BLaER1 treated with 17β-estradiol and CSF1 and Interleukin-3, amounts not matched to agents 10 nM and 100 nM (cell line): ENCODE measurements at regions not wholly inside any gene's neighbourhood (a gene's known extent, or its start where the extent isn't known, plus 50 kb on each side); places are given as distances from the start of the nearest gene placed in this dataset.

Experiments
- H3K27ac ChIP-seq, 11 experiments: shearing (Covaris generic); formaldehyde crosslinking; 2 replicates each; pipeline ENCODE4 v1.8.1; 2022
- H3K27me3 ChIP-seq, 11 experiments: shearing (Covaris generic); formaldehyde crosslinking; 2 replicates each; pipeline ENCODE4 v1.8.1; 2022
- H3K36me3 ChIP-seq, 11 experiments: shearing (Covaris generic); formaldehyde crosslinking; 2 replicates each; pipeline ENCODE4 v1.8.1; 2022
- H3K4me1 ChIP-seq, 10 experiments: shearing (Covaris generic); formaldehyde crosslinking; 2 replicates each; pipeline ENCODE4 v1.8.1; 2022
- H3K4me2 ChIP-seq, 11 experiments: shearing (Covaris generic); formaldehyde crosslinking; 2 replicates each; pipeline ENCODE4 v1.8.1; 2022
- H3K4me3 ChIP-seq, 10 experiments: shearing (Covaris generic); formaldehyde crosslinking; 2 replicates each; pipeline ENCODE4 v1.8.1; 2022
- H3K9ac ChIP-seq, 11 experiments: shearing (Covaris generic); formaldehyde crosslinking; 2 replicates each; pipeline ENCODE4 v1.8.1; 2022
- H3K9me3 ChIP-seq, 11 experiments: shearing (Covaris generic); formaldehyde crosslinking; replicated peaks in 1 of 11; 2 replicates each; pipeline ENCODE4 v1.8.1; 2022
- H4K20me1 ChIP-seq, 11 experiments: shearing (Covaris generic); formaldehyde crosslinking; 2 replicates each; pipeline ENCODE4 v1.8.1; 2022
- Cebpa-rat ChIP-seq, 11 experiments: shearing (Covaris generic); IDR thresholded peaks; 2 replicates each; pipeline ENCODE4 v1.8.1; 2022

- H3K4me2 ChIP-seq, result no peak overlapping the region
Observed at GRCh38 chr1:79982211-79982610, 975.7 kb upstream of the ADGRL4 start.

GRCh38 chr1:79981481-79981880 lies 975.0 kb upstream of the ADGRL4 start:
- H3K27me3 ChIP-seq, result no peaks in the 10 kb centered on the region
- H3K9me3 ChIP-seq, result no peaks in the 10 kb centered on the region
- H4K20me1 ChIP-seq, result no peaks in the 10 kb centered on the region
- H3K4me2 ChIP-seq, result no peak overlapping the region
- no peak overlapping the region for H3K27ac ChIP-seq
- H3K36me3 ChIP-seq, result no peaks in the 10 kb centered on the region
- H3K4me3 ChIP-seq, result no peak overlapping the region
- no peaks in the 10 kb centered on the region for H3K4me1 ChIP-seq
- TF ChIP-seq Cebpa-rat (IDR thresholded peaks at IDR 0.05), result no peak
- no peak overlapping the region for H3K9ac ChIP-seq

More at GRCh38 chr1:79982211-79982610, 975.7 kb upstream of the ADGRL4 start:
- H4K20me1 ChIP-seq, result no peaks in the 10 kb centered on the region
- no peak overlapping the region for H3K4me3 ChIP-seq
- H3K4me1 ChIP-seq, result no peaks in the 10 kb centered on the region
- no peaks in the 10 kb centered on the region for H3K36me3 ChIP-seq
- no peak overlapping the region for H3K27ac ChIP-seq
- H3K9me3 ChIP-seq, result no peaks in the 10 kb centered on the region
- no peaks in the 10 kb centered on the region for H3K27me3 ChIP-seq
- no peak for TF ChIP-seq Cebpa-rat (IDR thresholded peaks at IDR 0.05)
- H3K9ac ChIP-seq, result no peak overlapping the region

GRCh38 chr1:79979346-79979745 lies 972.8 kb upstream of the ADGRL4 start:
- H3K36me3 ChIP-seq, result no peaks in the 10 kb centered on the region
- H3K4me1 ChIP-seq, result no peaks in the 10 kb centered on the region
- no peak overlapping the region for H3K27ac ChIP-seq
- H3K9me3 ChIP-seq, result no peaks in the 10 kb centered on the region
- no peak overlapping the region for H3K4me3 ChIP-seq
- H3K4me2 ChIP-seq, result no peak overlapping the region
- H3K9ac ChIP-seq, result no peak overlapping the region
- no peaks in the 10 kb centered on the region for H4K20me1 ChIP-seq
- no peaks in the 10 kb centered on the region for H3K27me3 ChIP-seq
- TF ChIP-seq Cebpa-rat (IDR thresholded peaks at IDR 0.05), result no peak

- no peaks in the 10 kb centered on the region for H3K36me3 ChIP-seq
- no peaks in the 10 kb centered on the region for H3K4me1 ChIP-seq
- H3K27me3 ChIP-seq, result no peaks in the 10 kb centered on the region
- H3K4me3 ChIP-seq, result no peak overlapping the region
- no peak overlapping the region for H3K9ac ChIP-seq
- TF ChIP-seq Cebpa-rat (IDR thresholded peaks at IDR 0.05), result no peak
- no peaks in the 10 kb centered on the region for H3K9me3 ChIP-seq
- peak overlapping the region in 1 of 11 experiments; percentile 14; a peak in 1 of 22 replicates for H3K4me2 ChIP-seq
- H4K20me1 ChIP-seq, result no peaks in the 10 kb centered on the region
- H3K27ac ChIP-seq, result no peak overlapping the region
Observed at GRCh38 chr1:79976287-79976686, 969.8 kb upstream of the ADGRL4 start.

GRCh38 chr1:79974659-79975058 lies 968.1 kb upstream of the ADGRL4 start:
- Histone ChIP-seq H3K4me1 (no peaks in the 10 kb centered on the region), H3K27me3 (no peaks in the 10 kb centered on the region), H4K20me1 (no peaks in the 10 kb centered on the region), H3K9ac (no peak overlapping the region), H3K36me3 (no peaks in the 10 kb centered on the region), H3K4me2 (no peak overlapping the region), H3K27ac (no peak overlapping the region), H3K4me3 (no peak overlapping the region), H3K9me3 (no peaks in the 10 kb centered on the region)
- TF ChIP-seq Cebpa-rat (IDR thresholded peaks at IDR 0.05), result no peak

GRCh38 chr1:79969886-79970285 lies 963.4 kb upstream of the ADGRL4 start:
- Histone ChIP-seq H3K4me2 (no peak overlapping the region), H3K4me1 (no peaks in the 10 kb centered on the region), H3K27ac (no peak overlapping the region), H3K36me3 (no peaks in the 10 kb centered on the region), H3K4me3 (no peak overlapping the region), H3K9me3 (peaks cover 0 to 5% (median 0%) of the 10 kb centered on the region in 11 experiments; a peak in 2 of 22 replicates), H3K9ac (no peak overlapping the region), H4K20me1 (no peaks in the 10 kb centered on the region), H3K27me3 (no peaks in the 10 kb centered on the region)
- TF ChIP-seq Cebpa-rat (IDR thresholded peaks at IDR 0.05), result no peak

GRCh38 chr1:79966438-79966837 lies 959.9 kb upstream of the ADGRL4 start:
- H3K4me1 ChIP-seq, result no peaks in the 10 kb centered on the region
- H3K27me3 ChIP-seq, result no peaks in the 10 kb centered on the region
- no peak overlapping the region for H3K27ac ChIP-seq
- no peak for TF ChIP-seq Cebpa-rat (IDR thresholded peaks at IDR 0.05)
- H3K4me2 ChIP-seq, result no peak overlapping the region
- H3K9ac ChIP-seq, result no peak overlapping the region
- peaks cover 0 to 5% (median 0%) of the 10 kb centered on the region in 11 experiments; a peak in 2 of 22 replicates for H3K9me3 ChIP-seq
- H4K20me1 ChIP-seq, result no peaks in the 10 kb centered on the region
- no peaks in the 10 kb centered on the region for H3K36me3 ChIP-seq
- no peak overlapping the region for H3K4me3 ChIP-seq

- no peak for TF ChIP-seq Cebpa-rat (IDR thresholded peaks at IDR 0.05)
- Histone ChIP-seq H3K36me3 (no peaks in the 10 kb centered on the region), H3K4me1 (no peaks in the 10 kb centered on the region), H4K20me1 (no peaks in the 10 kb centered on the region), H3K27me3 (no peaks in the 10 kb centered on the region), H3K4me3 (no peak overlapping the region), H3K9ac (no peak overlapping the region), H3K27ac (no peak overlapping the region), H3K4me2 (no peak overlapping the region), H3K9me3 (peaks cover 9 to 18% (median 11%) of the 10 kb centered on the region in 11 experiments; a peak in 21 of 22 replicates)
Observed at GRCh38 chr1:79959635-79960034, 953.1 kb upstream of the ADGRL4 start.

GRCh38 chr1:79955966-79956365 lies 949.4 kb upstream of the ADGRL4 start:
- no peak overlapping the region for H3K4me2 ChIP-seq
- no peak overlapping the region for H3K9ac ChIP-seq
- no peaks in the 10 kb centered on the region for H3K27me3 ChIP-seq
- H3K4me3 ChIP-seq, result no peak overlapping the region
- no peak overlapping the region for H3K27ac ChIP-seq
- no peaks in the 10 kb centered on the region for H3K36me3 ChIP-seq
- no peak for TF ChIP-seq Cebpa-rat (IDR thresholded peaks at IDR 0.05)
- H4K20me1 ChIP-seq, result no peaks in the 10 kb centered on the region
- H3K9me3 ChIP-seq, result peaks cover 9 to 18% (median 11%) of the 10 kb centered on the region in 11 experiments; a peak in 21 of 22 replicates
- no peaks in the 10 kb centered on the region for H3K4me1 ChIP-seq

GRCh38 chr1:79950511-79950910 lies 944.0 kb upstream of the ADGRL4 start:
- Histone ChIP-seq H3K4me2 (no peak overlapping the region), H3K4me1 (no peaks in the 10 kb centered on the region), H3K36me3 (no peaks in the 10 kb centered on the region), H4K20me1 (no peaks in the 10 kb centered on the region), H3K27me3 (no peaks in the 10 kb centered on the region), H3K27ac (no peak overlapping the region), H3K9ac (no peak overlapping the region), H3K9me3 (no peaks in the 10 kb centered on the region; a peak in 1 of 22 replicates), H3K4me3 (no peak overlapping the region)
- TF ChIP-seq Cebpa-rat (IDR thresholded peaks at IDR 0.05), result no peak
